Caco-2 (cell line): ENCODE measurements at regions not wholly inside any gene's neighbourhood (a gene's known extent, or its start where the extent isn't known, plus 50 kb on each side); places are given as distances from the start of the nearest gene placed in this dataset.

Experiments used
- BruUV-seq: library from RNA; stranded (reverse); fragments of 400-500 nt; replicated peaks from 2 replicates; lab custom pipeline; 2021; lab: Mats Ljungman, UMichigan
- CTCF ChIA-PET: fragments of 300-600 bp; sonication (Branson Sonifier 250); formaldehyde crosslinking; loops from one replicate; lab custom pipeline; 2022; ENCODE audit warnings: antibody characterized with exemption; lab: Charles Lee
- POLR2A ChIA-PET: fragments of 300-600 bp; sonication (Branson Sonifier 250); formaldehyde crosslinking; loops from one replicate; lab custom pipeline; 2022; ENCODE audit warnings: antibody characterized with exemption; lab: Charles Lee
- DNase-seq, 2 experiments: peaks; one replicate each; pipeline versions ENCODE4 v3.0.0 to v3.0.0-alpha.2; 2020 to 2022
- H3K27me3 ChIP-seq: replicated peaks from 2 replicates; pipeline ENCODE4 v1.6.0; 2011; ENCODE audit warnings: low read length; ENCODE audit not compliant: control insufficient read depth, insufficient read depth
- H3K36me3 ChIP-seq: 2 replicates; pipeline ENCODE4 v1.5.1; 2011; ENCODE audit warnings: low read length; ENCODE audit not compliant: control insufficient read depth, insufficient read depth
- H3K4me1 ChIP-seq: fragments of 250-450 bp; sonication (Bioruptor Pico); 2 replicates; pipeline ENCODE4 v1.5.1; 2020; ENCODE audit warnings: mild to moderate bottlenecking
- H3K4me3 ChIP-seq: 2 replicates; pipeline ENCODE4 v1.5.1; 2011; ENCODE audit warnings: low read depth, mild to moderate bottlenecking, control low read depth, low read length
- H3K9me3 ChIP-seq: fragments of 250-450 bp; sonication (Bioruptor Pico); 2 replicates; pipeline ENCODE4 v1.5.1; 2020; ENCODE audit warnings: mild to moderate bottlenecking, moderate library complexity
- H3K27ac Mint-ChIP-seq: one replicate; pipeline ENCODE4 v1.8.0; 2022; ENCODE audit warnings: mixed read lengths; ENCODE audit not compliant: unreplicated experiment
- H3K27me3 Mint-ChIP-seq: one replicate; pipeline ENCODE4 v1.8.0; 2022; ENCODE audit warnings: mixed read lengths; ENCODE audit not compliant: insufficient read depth, unreplicated experiment
- H3K36me3 Mint-ChIP-seq: one replicate; pipeline ENCODE4 v1.8.0; 2022; ENCODE audit warnings: mild to moderate bottlenecking, mixed read lengths; ENCODE audit not compliant: insufficient read depth, unreplicated experiment
- H3K4me1 Mint-ChIP-seq: one replicate; pipeline ENCODE4 v1.8.0; 2022; ENCODE audit warnings: low read depth, mixed read lengths; ENCODE audit not compliant: unreplicated experiment
- H3K4me3 Mint-ChIP-seq: one replicate; pipeline ENCODE4 v1.8.0; 2022; ENCODE audit warnings: mild to moderate bottlenecking, moderate library complexity, mixed read lengths; ENCODE audit not compliant: unreplicated experiment
- H3K9me3 Mint-ChIP-seq: one replicate; pipeline ENCODE4 v1.8.0; 2022; ENCODE audit warnings: mixed read lengths; ENCODE audit not compliant: unreplicated experiment
- intact Hi-C: fragments of 100-400 bp; cut with micrococcal nuclease; formaldehyde crosslinking; loops from one replicate; pipeline ENCODE4 v1.10.0; 2022; ENCODE audit not compliant: unreplicated experiment
- TF ChIP-seq, protein P1 (sequence below), 2 experiments: fragments of 200-600 bp in 1 of 2; IDR thresholded peaks; 1 replicate in 1 of 2; 2 replicates in 1 of 2; pipeline versions ENCODE4 v1.5.1 to v1.8.0; 2011 to 2022; ENCODE audit warnings: antibody characterized with exemption in 1 of 2, control low read depth in 1 of 2, inconsistent platforms in 1 of 2, low read depth in 1 of 2, low read length in 1 of 2, mild to moderate bottlenecking in 1 of 2, moderate library complexity in 1 of 2; ENCODE audit not compliant: insufficient read depth in 1 of 2, severe bottlenecking in 1 of 2, unreplicated experiment in 1 of 2

- TF ChIP-seq, protein P1, sequence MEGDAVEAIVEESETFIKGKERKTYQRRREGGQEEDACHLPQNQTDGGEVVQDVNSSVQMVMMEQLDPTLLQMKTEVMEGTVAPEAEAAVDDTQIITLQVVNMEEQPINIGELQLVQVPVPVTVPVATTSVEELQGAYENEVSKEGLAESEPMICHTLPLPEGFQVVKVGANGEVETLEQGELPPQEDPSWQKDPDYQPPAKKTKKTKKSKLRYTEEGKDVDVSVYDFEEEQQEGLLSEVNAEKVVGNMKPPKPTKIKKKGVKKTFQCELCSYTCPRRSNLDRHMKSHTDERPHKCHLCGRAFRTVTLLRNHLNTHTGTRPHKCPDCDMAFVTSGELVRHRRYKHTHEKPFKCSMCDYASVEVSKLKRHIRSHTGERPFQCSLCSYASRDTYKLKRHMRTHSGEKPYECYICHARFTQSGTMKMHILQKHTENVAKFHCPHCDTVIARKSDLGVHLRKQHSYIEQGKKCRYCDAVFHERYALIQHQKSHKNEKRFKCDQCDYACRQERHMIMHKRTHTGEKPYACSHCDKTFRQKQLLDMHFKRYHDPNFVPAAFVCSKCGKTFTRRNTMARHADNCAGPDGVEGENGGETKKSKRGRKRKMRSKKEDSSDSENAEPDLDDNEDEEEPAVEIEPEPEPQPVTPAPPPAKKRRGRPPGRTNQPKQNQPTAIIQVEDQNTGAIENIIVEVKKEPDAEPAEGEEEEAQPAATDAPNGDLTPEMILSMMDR (IDR thresholded peaks at IDR 0.05; ENCODE audit: insufficient read depth in 1 of 2, low read depth in 1 of 2, low read length in 1 of 2, severe bottlenecking in 1 of 2, unreplicated experiment in 1 of 2), result no peak
- no peaks in the 10 kb centered on the region for H3K36me3 Mint-ChIP-seq
- Histone ChIP-seq H3K9me3 (peaks cover 12% of the 10 kb centered on the region; the same call in 1 of the 2 replicates), H3K27me3 (no peaks in the 10 kb centered on the region), H3K4me1 (no peaks in the 10 kb centered on the region), H3K4me3 (no peak overlapping the region), H3K36me3 (no peaks in the 10 kb centered on the region)
- no peaks in the 10 kb centered on the region for H3K4me1 Mint-ChIP-seq
- peaks cover 1% of the 10 kb centered on the region for H3K27me3 Mint-ChIP-seq
- ChIA-PET POLR2A (no interaction called here), CTCF (no interaction called here)
- no peak for DNase-seq
- intact Hi-C loops, result no loop called here
- no peak overlapping the region for H3K4me3 Mint-ChIP-seq
- BruUV-seq, result no TSS peak
- H3K9me3 Mint-ChIP-seq, result peaks cover 4% of the 10 kb centered on the region
- H3K27ac Mint-ChIP-seq, result no peak overlapping the region
Measured at GRCh38 chr5:9799606-9800005, 169.5 kb upstream of the TAS2R1 start.

- no peak overlapping the region for H3K4me3 Mint-ChIP-seq
- ChIA-PET CTCF (no interaction called here), POLR2A (no interaction called here)
- H3K4me1 Mint-ChIP-seq, result peaks cover 10% of the 10 kb centered on the region
- Histone ChIP-seq H3K27me3 (no peaks in the 10 kb centered on the region), H3K4me1 (peaks cover 11% of the 10 kb centered on the region), H3K9me3 (no peaks in the 10 kb centered on the region; the same call in 1 of the 2 replicates), H3K4me3 (no peak overlapping the region), H3K36me3 (no peaks in the 10 kb centered on the region)
- no TSS peak for BruUV-seq
- no peaks in the 10 kb centered on the region for H3K36me3 Mint-ChIP-seq
- no peak overlapping the region for H3K27ac Mint-ChIP-seq
- H3K9me3 Mint-ChIP-seq, result no peaks in the 10 kb centered on the region
- intact Hi-C loops, result no loop called here
- TF ChIP-seq, protein P1 (IDR thresholded peaks at IDR 0.05; ENCODE audit: insufficient read depth in 1 of 2, low read depth in 1 of 2, low read length in 1 of 2, severe bottlenecking in 1 of 2, unreplicated experiment in 1 of 2), result no peak
- H3K27me3 Mint-ChIP-seq, result no peaks in the 10 kb centered on the region
- no peak for DNase-seq
Measured at GRCh38 chr5:9790276-9790675, 160.1 kb upstream of the TAS2R1 start.

- Mint-ChIP-seq H3K9me3 (no peaks in the 10 kb centered on the region), H3K4me3 (no peak overlapping the region), H3K36me3 (no peaks in the 10 kb centered on the region), H3K4me1 (peaks cover 10% of the 10 kb centered on the region), H3K27ac (no peak overlapping the region), H3K27me3 (no peaks in the 10 kb centered on the region)
- ChIA-PET POLR2A (no interaction called here), CTCF (no interaction called here)
- TF ChIP-seq, protein P1 (IDR thresholded peaks at IDR 0.05; ENCODE audit: insufficient read depth in 1 of 2, low read depth in 1 of 2, low read length in 1 of 2, severe bottlenecking in 1 of 2, unreplicated experiment in 1 of 2), result no peak
- no peak for DNase-seq
- no peaks in the 10 kb centered on the region; the same call in 1 of the 2 replicates for H3K9me3 ChIP-seq
- no peaks in the 10 kb centered on the region for H3K27me3 ChIP-seq
- intact Hi-C loops, result loop anchor here (2.0 kb wide), 1 partner anchor 165 kb away; no protein-coding TSS in a partner anchor
- H3K4me3 ChIP-seq, result no peak overlapping the region
- H3K4me1 ChIP-seq, result peaks cover 11% of the 10 kb centered on the region
- no peaks in the 10 kb centered on the region for H3K36me3 ChIP-seq
- BruUV-seq, result no TSS peak
Measured at GRCh38 chr5:9789777-9790176, 159.6 kb upstream of the TAS2R1 start.
